Gastroesophageal sphincter (tissue), 4 donors: ENCODE measurements at regions not wholly inside any gene's neighbourhood (a gene's known extent, or its start where the extent isn't known, plus 50 kb on each side); places are given as distances from the start of the nearest gene placed in this dataset.
A peak's percentile ranks its signal among the peaks of the same experiment; 100 is the strongest.

Experiments used
- ATAC-seq: fragments of 150-250 bp; one replicate; pipeline ENCODE4 v1.9.1; 2016; ENCODE audit warnings: mild to moderate bottlenecking, moderate library complexity
- H3K27ac ChIP-seq, 4 donors: fragments of 200-600 bp; sonication (generic) in 3 of 4; 1 replicate in 3 of 4; 2 replicates in 1 of 4; pipeline ENCODE4 v1.5.1; 2016 to 2019
- H3K27me3 ChIP-seq: fragments of 200-600 bp; sonication (generic); one replicate; pipeline ENCODE4 v1.5.1; 2019
- H3K36me3 ChIP-seq, 2 donors: fragments of 200-600 bp; sonication (generic); one replicate each; pipeline ENCODE4 v1.5.1; 2019; ENCODE audit warnings: control low read depth in 1 of 2
- H3K4me1 ChIP-seq, 3 donors: fragments of 200-600 bp; sonication (generic); 1 replicate in 2 of 3; 2 replicates in 1 of 3; pipeline ENCODE4 v1.5.1; 2016 to 2019; ENCODE audit warnings: control low read depth in 2 of 3
- H3K4me3 ChIP-seq, 2 donors: fragments of 200-600 bp; sonication (generic); one replicate each; pipeline ENCODE4 v1.5.1; 2019; ENCODE audit warnings: mild to moderate bottlenecking in 1 of 2, moderate library complexity in 1 of 2
- H3K9me3 ChIP-seq, 3 donors: fragments of 200-600 bp; sonication (generic); one replicate each; pipeline ENCODE4 v1.5.1; 2017 to 2019; ENCODE audit warnings: control low read depth in 2 of 3
- EP300 ChIP-seq: sonication (generic); formaldehyde crosslinking; IDR thresholded peaks from one replicate; pipeline ENCODE4 v1.6.1; 2017; ENCODE audit warnings: antibody characterized with exemption, mild to moderate bottlenecking
- POLR2A ChIP-seq, 2 donors: fragments of 450-650 bp; IDR thresholded peaks; one replicate each; pipeline ENCODE4 v1.6.1; 2017; ENCODE audit warnings: antibody characterized with exemption in 2 of 2, mild to moderate bottlenecking in 2 of 2, moderate library complexity in 1 of 2
- POLR2AphosphoS5 ChIP-seq: sonication (generic); formaldehyde crosslinking; IDR thresholded peaks from one replicate; pipeline ENCODE4 v1.6.1; 2017; ENCODE audit warnings: antibody characterized with exemption
- WGBS, 2 donors: methylation state at CpG; one replicate each; pipeline ENCODE4 v1.1.5; 2018; ENCODE audit warnings: low coverage in 1 of 2; 5-methylcytosine and 5-hydroxymethylcytosine counted together
- TF ChIP-seq, protein P1 (sequence below), 4 experiments: fragments of 200-600 bp in 2 of 4; fragments of 450-650 bp in 2 of 4; sonication (generic) in 1 of 4; IDR thresholded peaks; one replicate each; pipeline ENCODE4 v1.5.1; 2017 to 2019; ENCODE audit warnings: antibody characterized with exemption in 4 of 4, mild to moderate bottlenecking in 2 of 4, moderate library complexity in 2 of 4

DNA sequence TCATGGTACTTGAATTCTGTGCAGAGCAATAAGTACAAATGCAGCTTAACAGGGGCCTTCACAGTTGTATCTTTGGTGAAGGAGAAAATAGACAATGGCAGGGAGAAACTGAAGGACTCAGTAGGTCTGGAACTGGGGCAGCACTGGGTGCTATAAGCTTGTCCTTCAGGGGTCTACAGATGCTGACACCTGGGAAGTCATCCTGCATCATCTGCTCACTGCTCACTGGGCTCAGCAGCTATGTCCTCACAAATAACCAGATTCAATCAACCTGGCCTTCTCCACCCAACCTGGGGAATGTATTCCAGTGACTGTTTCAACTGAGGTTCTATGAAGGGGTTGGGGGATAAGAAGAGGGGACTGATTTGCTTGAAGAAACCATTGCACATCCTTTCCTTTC, 117.0 kb downstream of the ZNF280B start:
- H3K27ac ChIP-seq: no peak overlapping the region
- peaks cover 0 to 29% (median 0%) of the 10 kb centered on the region in 3 donors for H3K9me3 ChIP-seq
- peaks cover 47% of the 10 kb centered on the region for H3K27me3 ChIP-seq
- H3K4me3 ChIP-seq: no peak overlapping the region
- TF ChIP-seq EP300 (no peak), POLR2A (IDR thresholded peaks at IDR 0.05) (no peak), POLR2AphosphoS5 (no peak)
- TF ChIP-seq, protein P1, sequence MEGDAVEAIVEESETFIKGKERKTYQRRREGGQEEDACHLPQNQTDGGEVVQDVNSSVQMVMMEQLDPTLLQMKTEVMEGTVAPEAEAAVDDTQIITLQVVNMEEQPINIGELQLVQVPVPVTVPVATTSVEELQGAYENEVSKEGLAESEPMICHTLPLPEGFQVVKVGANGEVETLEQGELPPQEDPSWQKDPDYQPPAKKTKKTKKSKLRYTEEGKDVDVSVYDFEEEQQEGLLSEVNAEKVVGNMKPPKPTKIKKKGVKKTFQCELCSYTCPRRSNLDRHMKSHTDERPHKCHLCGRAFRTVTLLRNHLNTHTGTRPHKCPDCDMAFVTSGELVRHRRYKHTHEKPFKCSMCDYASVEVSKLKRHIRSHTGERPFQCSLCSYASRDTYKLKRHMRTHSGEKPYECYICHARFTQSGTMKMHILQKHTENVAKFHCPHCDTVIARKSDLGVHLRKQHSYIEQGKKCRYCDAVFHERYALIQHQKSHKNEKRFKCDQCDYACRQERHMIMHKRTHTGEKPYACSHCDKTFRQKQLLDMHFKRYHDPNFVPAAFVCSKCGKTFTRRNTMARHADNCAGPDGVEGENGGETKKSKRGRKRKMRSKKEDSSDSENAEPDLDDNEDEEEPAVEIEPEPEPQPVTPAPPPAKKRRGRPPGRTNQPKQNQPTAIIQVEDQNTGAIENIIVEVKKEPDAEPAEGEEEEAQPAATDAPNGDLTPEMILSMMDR (IDR thresholded peaks at IDR 0.05): no peak
- H3K36me3 ChIP-seq: no peaks in the 10 kb centered on the region
- ATAC-seq: no peak
- H3K4me1 ChIP-seq: no peaks in the 10 kb centered on the region

DNA sequence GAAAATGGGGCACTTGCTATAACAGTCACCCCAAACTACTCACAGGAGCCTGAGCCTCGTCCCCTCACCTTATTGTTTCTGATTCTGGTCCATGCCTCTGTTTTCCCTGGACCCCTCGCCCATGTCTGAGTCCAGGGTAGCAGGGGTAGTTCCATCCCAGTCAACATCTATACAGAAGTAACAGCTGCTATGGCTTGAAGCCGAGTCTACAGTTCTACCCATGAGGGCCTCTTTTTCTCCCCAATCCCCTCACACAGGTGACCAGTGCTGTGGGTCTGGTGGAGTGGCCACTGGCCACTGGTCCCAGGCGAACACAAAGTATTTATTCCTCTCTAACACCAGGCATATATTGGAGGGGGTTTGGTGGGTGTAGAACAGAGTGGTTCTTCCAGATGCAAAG, 116.4 kb downstream of the ZNF280B start:
- TF ChIP-seq POLR2A (IDR thresholded peaks at IDR 0.05) (no peak), POLR2AphosphoS5 (no peak), EP300 (no peak)
- TF ChIP-seq, protein P1 (IDR thresholded peaks at IDR 0.05): no peak
- WGBS, 2 donors: 53 to 76% methylated on average over 2 to 3 of the region's 4 CpGs

DNA sequence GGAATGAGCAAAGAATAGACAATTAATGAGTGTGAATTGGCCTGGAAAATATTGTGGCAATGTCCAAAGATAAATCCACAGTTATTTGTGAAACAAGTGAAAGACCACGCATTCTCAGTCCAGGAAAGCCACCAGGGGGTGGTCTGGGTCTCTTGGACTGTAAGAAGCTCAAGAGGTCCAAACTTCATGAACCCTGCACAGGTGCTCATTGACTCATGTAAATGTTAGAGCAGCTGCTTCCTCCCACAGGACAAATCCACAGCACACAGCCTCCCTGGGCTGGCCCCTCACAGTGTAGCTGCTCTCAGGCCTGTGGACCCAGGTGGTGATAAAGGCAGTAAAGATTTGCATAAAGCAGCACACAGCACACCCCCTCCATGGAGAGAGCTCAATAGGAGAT, 114.0 kb downstream of the ZNF280B start:
- TF ChIP-seq POLR2A (IDR thresholded peaks at IDR 0.05) (no peak), POLR2AphosphoS5 (no peak), EP300 (no peak)
- TF ChIP-seq, protein P1 (IDR thresholded peaks at IDR 0.05): no peak
- H3K9me3 ChIP-seq: peaks cover 0 to 29% (median 0%) of the 10 kb centered on the region in 3 donors

More for the DNA sequence above, 116.4 kb downstream of the ZNF280B start:
- no peak overlapping the region for H3K4me3 ChIP-seq
- H3K27ac ChIP-seq: no peak overlapping the region
- no peaks in the 10 kb centered on the region for H3K36me3 ChIP-seq
- H3K9me3 ChIP-seq: peaks cover 0 to 29% (median 0%) of the 10 kb centered on the region in 3 donors
- H3K27me3 ChIP-seq: peaks cover 47% of the 10 kb centered on the region
- H3K4me1 ChIP-seq: peaks cover 0 to 5% (median 4%) of the 10 kb centered on the region in 3 donors
- no peak for ATAC-seq

DNA sequence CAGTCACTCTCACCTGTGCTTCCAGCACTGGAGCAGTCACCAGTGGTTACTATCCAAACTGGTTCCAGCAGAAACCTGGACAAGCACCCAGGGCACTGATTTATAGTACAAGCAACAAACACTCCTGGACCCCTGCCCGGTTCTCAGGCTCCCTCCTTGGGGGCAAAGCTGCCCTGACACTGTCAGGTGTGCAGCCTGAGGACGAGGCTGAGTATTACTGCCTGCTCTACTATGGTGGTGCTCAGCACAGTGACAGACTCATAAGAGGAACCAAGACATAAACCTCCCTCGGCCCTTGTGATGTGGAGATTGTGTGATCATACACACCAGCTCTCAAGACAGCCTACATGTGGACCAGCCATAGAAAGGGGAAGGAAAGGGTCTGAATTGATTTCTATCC, 113.3 kb downstream of the ZNF280B start:
- Histone ChIP-seq H3K27ac (no peak overlapping the region), H3K4me3 (no peak overlapping the region), H3K36me3 (no peaks in the 10 kb centered on the region), H3K4me1 (peaks cover 0 to 8% (median 6%) of the 10 kb centered on the region in 3 donors), H3K9me3 (peaks cover 0 to 29% (median 0%) of the 10 kb centered on the region in 3 donors), H3K27me3 (peaks cover 30% of the 10 kb centered on the region)
- 29% methylated on average over 1 of the region's 3 CpGs; no CpG with 5 or more reads in 1 of the 2 donors for WGBS, 2 donors
- TF ChIP-seq EP300 (no peak), POLR2A (IDR thresholded peaks at IDR 0.05) (no peak), POLR2AphosphoS5 (no peak)
- TF ChIP-seq, protein P1 (IDR thresholded peaks at IDR 0.05): no peak
- ATAC-seq: no peak

More for the DNA sequence above, 114.0 kb downstream of the ZNF280B start:
- Histone ChIP-seq H3K4me1 (peaks cover 0 to 8% (median 6%) of the 10 kb centered on the region in 3 donors), H3K4me3 (no peak overlapping the region), H3K27me3 (peaks cover 36% of the 10 kb centered on the region), H3K27ac (no peak overlapping the region), H3K36me3 (no peaks in the 10 kb centered on the region)
- WGBS, 2 donors: 50 to 71% methylated on average over 1 of the region's 1 CpG
- ATAC-seq: no peak

DNA sequence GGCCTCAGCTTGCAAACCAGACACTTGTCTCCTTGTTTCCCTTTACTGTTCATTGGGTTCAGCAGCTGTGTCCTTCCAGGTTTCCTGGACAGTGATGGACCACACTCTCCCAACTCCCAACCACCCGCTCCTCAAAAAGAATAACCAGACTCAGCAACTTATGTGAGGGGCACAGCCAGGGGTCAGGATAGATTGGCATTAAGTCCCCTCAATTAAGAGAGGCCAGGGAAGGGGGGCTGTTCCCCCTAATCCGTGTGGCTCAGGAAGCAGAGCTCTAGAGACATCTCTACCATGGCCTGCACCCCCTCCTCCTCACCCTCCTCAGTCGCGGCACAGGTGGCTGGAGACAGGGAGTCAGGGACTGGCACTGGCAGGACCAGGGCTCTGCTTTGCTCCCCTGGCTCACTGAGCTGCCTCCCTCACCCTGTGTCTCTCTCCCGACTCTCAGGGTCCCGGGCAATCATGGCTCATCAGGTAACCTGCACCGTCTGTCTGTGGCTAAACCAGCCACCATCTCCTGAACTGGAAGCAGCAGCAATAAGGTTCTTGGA, 111.7 kb downstream of the ZNF280B start:
- no peak for ATAC-seq

More for the DNA sequence above, 111.7 kb downstream of the ZNF280B start:
- Histone ChIP-seq H3K4me1 (peaks cover 0 to 8% (median 6%) of the 10 kb centered on the region in 3 donors), H3K9me3 (peaks cover 0 to 23% (median 0%) of the 10 kb centered on the region in 3 donors), H3K36me3 (no peaks in the 10 kb centered on the region), H3K27ac (peak overlapping the region in 2 of 4 donors; percentile 23 to 29), H3K27me3 (peaks cover 17% of the 10 kb centered on the region), H3K4me3 (no peak overlapping the region)
- WGBS, 2 donors: 67% methylated on average over 3 of the region's 7 CpGs; no CpG with 5 or more reads in 1 of the 2 donors
- TF ChIP-seq, protein P1 (IDR thresholded peaks at IDR 0.05): no peak
- TF ChIP-seq EP300 (no peak), POLR2A (IDR thresholded peaks at IDR 0.05) (no peak), POLR2AphosphoS5 (no peak)
